ENCODE measurements at regions not wholly inside any gene's neighbourhood (a gene's known extent, or its start where the extent isn't known, plus 50 kb on each side); places are given as distances from the start of the nearest gene placed in this dataset.

DNA sequence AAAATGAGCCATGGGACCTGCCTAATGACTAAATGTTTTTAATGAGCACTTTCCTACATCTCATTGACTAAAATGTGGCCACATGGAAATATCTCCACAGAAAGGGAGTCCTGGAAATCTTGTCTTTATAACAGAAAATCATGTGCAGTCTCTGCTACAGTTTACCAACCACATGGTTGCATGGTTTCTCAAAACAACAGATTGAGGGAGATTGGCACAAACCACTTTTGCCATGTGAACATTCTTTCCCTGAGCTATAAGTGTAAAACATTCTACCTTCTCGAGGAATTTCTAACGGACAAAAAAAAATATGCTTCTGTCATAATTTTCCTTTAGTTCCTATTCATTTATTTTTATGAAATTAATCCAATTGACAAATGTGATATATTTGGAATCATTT is 218.9 kb upstream of the SLITRK5 start:
- TF ChIP-seq, protein P1, sequence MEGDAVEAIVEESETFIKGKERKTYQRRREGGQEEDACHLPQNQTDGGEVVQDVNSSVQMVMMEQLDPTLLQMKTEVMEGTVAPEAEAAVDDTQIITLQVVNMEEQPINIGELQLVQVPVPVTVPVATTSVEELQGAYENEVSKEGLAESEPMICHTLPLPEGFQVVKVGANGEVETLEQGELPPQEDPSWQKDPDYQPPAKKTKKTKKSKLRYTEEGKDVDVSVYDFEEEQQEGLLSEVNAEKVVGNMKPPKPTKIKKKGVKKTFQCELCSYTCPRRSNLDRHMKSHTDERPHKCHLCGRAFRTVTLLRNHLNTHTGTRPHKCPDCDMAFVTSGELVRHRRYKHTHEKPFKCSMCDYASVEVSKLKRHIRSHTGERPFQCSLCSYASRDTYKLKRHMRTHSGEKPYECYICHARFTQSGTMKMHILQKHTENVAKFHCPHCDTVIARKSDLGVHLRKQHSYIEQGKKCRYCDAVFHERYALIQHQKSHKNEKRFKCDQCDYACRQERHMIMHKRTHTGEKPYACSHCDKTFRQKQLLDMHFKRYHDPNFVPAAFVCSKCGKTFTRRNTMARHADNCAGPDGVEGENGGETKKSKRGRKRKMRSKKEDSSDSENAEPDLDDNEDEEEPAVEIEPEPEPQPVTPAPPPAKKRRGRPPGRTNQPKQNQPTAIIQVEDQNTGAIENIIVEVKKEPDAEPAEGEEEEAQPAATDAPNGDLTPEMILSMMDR (IDR thresholded peaks at IDR 0.05; ENCODE audit: borderline replicate concordance, control extremely low read depth, extremely low read depth, insufficient read depth, missing control alignments) = no peak
- DNase-seq (ENCODE audit: low spot score) = no peak
- in situ Hi-C loops (cut with MboI; ENCODE audit: low sequenced_read_pairs, unreplicated experiment) = no loop called here

DNA sequence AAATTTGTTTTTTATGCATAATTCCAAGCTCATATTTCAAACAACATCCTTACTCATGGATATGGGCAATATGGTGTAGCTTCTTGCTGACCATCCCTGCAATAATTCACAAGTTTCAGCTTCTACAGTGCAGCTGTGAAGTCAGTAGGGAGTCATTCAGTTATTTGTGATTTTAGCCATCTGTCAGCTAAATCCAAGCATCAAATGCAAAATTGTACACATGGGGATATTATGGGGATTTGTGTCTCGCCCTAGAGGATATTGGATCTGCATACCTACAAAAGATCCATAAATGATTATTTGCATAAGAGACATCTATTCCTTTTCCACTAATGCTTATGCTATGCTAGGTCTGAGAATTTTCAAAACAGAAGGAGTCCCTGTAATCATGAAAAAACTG is 217.9 kb upstream of the SLITRK5 start:
- TF ChIP-seq, protein P1 (IDR thresholded peaks at IDR 0.05; ENCODE audit: borderline replicate concordance, control extremely low read depth, extremely low read depth, insufficient read depth, missing control alignments) = no peak
- no peak for DNase-seq (ENCODE audit: low spot score)
- in situ Hi-C loops (cut with MboI; ENCODE audit: low sequenced_read_pairs, unreplicated experiment) = no loop called here

DNA sequence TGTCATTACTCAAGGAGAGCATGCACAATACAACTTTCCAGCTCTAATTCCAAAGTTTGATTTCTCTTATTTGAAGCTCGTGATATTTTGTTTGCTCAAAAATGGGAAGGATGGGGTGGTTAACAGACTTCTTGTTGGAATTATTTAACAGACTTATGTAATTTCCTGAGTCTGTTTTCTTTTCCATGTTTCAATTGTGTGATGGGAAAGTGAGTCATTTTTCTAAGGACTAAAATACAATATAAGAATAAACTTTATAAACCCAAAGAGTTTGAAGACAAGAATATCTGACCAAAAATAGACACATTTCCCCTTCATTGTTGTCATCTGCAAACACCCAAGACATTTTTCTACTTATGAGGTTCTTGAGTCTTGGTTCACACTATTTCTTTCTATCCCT is 211.8 kb upstream of the SLITRK5 start:
- TF ChIP-seq, protein P1 (IDR thresholded peaks at IDR 0.05; ENCODE audit: borderline replicate concordance, control extremely low read depth, extremely low read depth, insufficient read depth, missing control alignments) = no peak
- in situ Hi-C loops (cut with MboI; ENCODE audit: low sequenced_read_pairs, unreplicated experiment) = no loop called here

DNA sequence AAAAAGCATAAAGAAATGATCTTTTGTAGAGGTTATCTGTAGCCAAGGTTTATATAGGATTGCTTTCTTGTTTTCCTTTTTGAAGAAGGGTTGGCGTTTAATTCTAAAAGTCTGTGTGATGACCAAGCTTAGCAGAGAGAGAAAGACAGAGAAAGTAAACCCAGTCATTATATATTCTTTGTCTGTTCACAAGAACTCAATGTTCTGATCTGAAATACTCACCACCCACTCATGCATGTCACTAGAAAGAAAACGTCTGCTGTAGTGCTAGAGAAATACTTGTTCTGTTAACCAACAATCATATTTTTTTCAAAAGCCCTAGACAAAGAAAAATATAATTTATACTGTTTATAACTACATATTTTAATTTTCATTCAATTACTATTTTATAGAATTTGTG is 173.7 kb upstream of the SLITRK5 start:
- TF ChIP-seq, protein P1 (IDR thresholded peaks at IDR 0.05; ENCODE audit: borderline replicate concordance, control extremely low read depth, extremely low read depth, insufficient read depth, missing control alignments) = no peak
- in situ Hi-C loops (cut with MboI; ENCODE audit: low sequenced_read_pairs, unreplicated experiment) = no loop called here
- DNase-seq (ENCODE audit: low spot score) = no peak

More for the DNA sequence above, 211.8 kb upstream of the SLITRK5 start:
- no peak for DNase-seq (ENCODE audit: low spot score)

DNA sequence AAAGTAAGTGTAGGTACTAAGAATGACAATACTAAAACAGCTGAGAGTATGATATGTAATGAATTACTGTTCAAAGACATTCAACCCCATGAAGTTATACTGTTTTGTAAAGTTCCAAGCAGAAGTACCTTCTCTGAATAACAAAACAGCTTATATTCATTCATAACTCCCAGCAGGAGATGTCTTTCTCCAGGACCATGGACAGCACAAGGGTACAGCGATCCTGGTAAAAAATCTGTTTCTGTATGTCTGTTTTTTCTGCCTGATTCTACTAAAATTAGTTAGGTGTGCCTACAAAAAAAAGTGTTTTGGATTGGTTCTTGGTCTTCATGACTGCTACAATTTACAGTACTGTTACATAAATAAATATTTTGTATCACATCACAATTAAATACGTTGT is 172.5 kb upstream of the SLITRK5 start:
- in situ Hi-C loops (cut with MboI; ENCODE audit: low sequenced_read_pairs, unreplicated experiment) = no loop called here
- TF ChIP-seq, protein P1 (IDR thresholded peaks at IDR 0.05; ENCODE audit: borderline replicate concordance, control extremely low read depth, extremely low read depth, insufficient read depth, missing control alignments) = no peak
- no peak for DNase-seq (ENCODE audit: low spot score)

DNA sequence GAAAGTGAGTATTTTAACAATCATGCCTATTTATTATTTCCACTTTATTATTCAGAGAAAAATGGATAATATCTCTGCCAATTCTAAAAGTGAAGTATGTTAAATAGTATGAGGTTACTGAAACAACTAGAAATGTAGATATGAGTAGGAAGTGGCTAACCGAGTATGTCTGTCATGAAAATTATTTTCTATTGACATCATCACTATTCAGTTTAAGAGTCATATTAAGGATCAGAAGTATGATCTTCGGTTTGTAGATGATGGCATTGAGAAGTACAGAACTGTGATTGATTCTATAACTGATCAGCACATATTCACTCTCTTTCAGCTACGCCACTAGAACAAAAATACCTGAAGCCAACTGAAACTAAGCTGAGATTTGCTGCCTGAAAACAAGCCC is 146.4 kb upstream of the SLITRK5 start:
- DNase-seq (ENCODE audit: low spot score) = no peak
- TF ChIP-seq, protein P1 (IDR thresholded peaks at IDR 0.05; ENCODE audit: borderline replicate concordance, control extremely low read depth, extremely low read depth, insufficient read depth, missing control alignments) = no peak
- in situ Hi-C loops (cut with MboI; ENCODE audit: low sequenced_read_pairs, unreplicated experiment) = no loop called here

DNA sequence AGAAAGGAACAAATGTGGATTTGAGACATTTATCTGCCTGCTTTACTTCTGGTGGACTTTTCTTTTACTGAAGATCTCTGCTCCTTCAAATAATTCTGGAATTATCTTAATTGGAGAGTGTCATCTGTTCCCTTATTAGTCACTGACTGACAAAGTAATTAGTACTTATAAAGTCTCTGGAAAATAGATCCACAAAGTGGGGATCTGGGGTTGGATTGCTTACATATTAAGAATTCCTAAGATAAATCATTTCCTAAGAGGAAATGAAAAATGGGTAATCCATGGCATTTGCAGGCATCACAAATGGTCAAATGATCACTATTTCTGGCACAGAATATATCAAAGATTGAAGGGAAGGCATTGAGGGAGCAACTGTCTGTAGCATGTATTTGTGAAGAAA is 137.4 kb upstream of the SLITRK5 start:
- TF ChIP-seq, protein P1 (IDR thresholded peaks at IDR 0.05; ENCODE audit: borderline replicate concordance, control extremely low read depth, extremely low read depth, insufficient read depth, missing control alignments) = no peak
- no peak for DNase-seq (ENCODE audit: low spot score)
- in situ Hi-C loops (cut with MboI; ENCODE audit: low sequenced_read_pairs, unreplicated experiment) = no loop called here

Data from GM13976 (cell line).